Ovary (tissue), 3 donors: ENCODE measurements at regions not wholly inside any gene's neighbourhood (a gene's known extent, or its start where the extent isn't known, plus 50 kb on each side); places are given as distances from the start of the nearest gene placed in this dataset.

Experiments
- CTCF ChIP-seq, 3 donors: fragments of 450-650 bp in 2 of 3; fragments of 200-600 bp in 1 of 3; IDR thresholded peaks; one replicate each; pipeline versions ENCODE4 v1.5.1 to v1.8.0; 2016 to 2022; ENCODE audit warnings: antibody characterized with exemption in 3 of 3, mild to moderate bottlenecking in 1 of 3
- POLR2A ChIP-seq: fragments of 450-650 bp; IDR thresholded peaks from one replicate; pipeline ENCODE4 v1.6.1; 2017; ENCODE audit warnings: antibody characterized with exemption, mild to moderate bottlenecking, moderate library complexity
- donor health status: DM: no; HTN: no; CAD: no.

- TF ChIP-seq CTCF (IDR thresholded peaks at IDR 0.05) (no peak), POLR2A (no peak)
Measured at GRCh38 chr6:102815207-102815606, 1421.7 kb downstream of the GRIK2 start.
